ENCODE measurements at regions not wholly inside any gene's neighbourhood (a gene's known extent, or its start where the extent isn't known, plus 50 kb on each side); places are given as distances from the start of the nearest gene placed in this dataset.

DNA sequence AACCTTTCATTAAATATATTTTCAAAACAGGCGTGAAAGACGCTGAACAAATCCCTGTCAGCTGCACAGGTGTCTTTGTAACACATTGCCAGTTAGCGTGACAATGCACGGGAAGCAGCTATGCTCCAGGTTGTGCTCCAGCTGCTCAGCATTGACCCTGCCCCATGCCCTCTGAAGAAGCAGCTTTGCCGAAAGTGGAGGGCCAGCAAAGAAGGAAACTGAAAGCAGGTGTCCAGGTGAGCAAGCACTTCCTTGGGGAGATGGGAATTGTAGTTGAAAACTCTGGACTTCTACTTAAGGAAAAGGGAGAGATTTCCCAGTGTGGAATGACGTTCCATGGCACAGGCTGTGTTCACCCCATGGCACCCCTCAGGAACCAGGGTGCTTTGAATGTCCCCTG is 125.7 kb downstream of the TTLL2 start:
- no peak for TF ChIP-seq TAF1 (IDR thresholded peaks at IDR 0.05; ENCODE audit: low read depth, low read length)
- TF ChIP-seq POLR2A (IDR thresholded peaks at IDR 0.05; ENCODE audit: low read depth, low read length) = no peak
